Esophagus muscularis mucosa (tissue), 4 donors: ENCODE measurements at regions not wholly inside any gene's neighbourhood (a gene's known extent, or its start where the extent isn't known, plus 50 kb on each side); places are given as distances from the start of the nearest gene placed in this dataset.

ENCODE experiments used
- DNase-seq: peaks from one replicate; pipeline ENCODE4 v3.0.0-alpha.2; 2017; ENCODE audit errors: extremely low spot score
- H3K27ac ChIP-seq, 4 donors: fragments of 200-600 bp; sonication (generic); replicated peaks in 1 of 4; 1 replicate in 3 of 4; 2 replicates in 1 of 4; pipeline ENCODE4 v1.5.1; 2016 to 2019; ENCODE audit warnings: mild to moderate bottlenecking in 1 of 4
- H3K27me3 ChIP-seq, 4 donors: fragments of 200-600 bp; sonication (generic); one replicate each; pipeline versions ENCODE4 v1.5.1 to v1.6.0; 2016 to 2019
- H3K36me3 ChIP-seq, 4 donors: fragments of 200-600 bp; sonication (generic); one replicate each; pipeline ENCODE4 v1.5.1; 2016 to 2019
- H3K4me1 ChIP-seq, 4 donors: fragments of 200-600 bp; sonication (generic); one replicate each; pipeline ENCODE4 v1.5.1; 2016 to 2019
- H3K4me3 ChIP-seq, 4 donors: fragments of 200-600 bp; sonication (generic); 1 replicate in 2 of 4; 2 replicates in 2 of 4; pipeline ENCODE4 v1.5.1; 2016 to 2019; ENCODE audit warnings: mild to moderate bottlenecking in 4 of 4, moderate library complexity in 1 of 4
- H3K9me3 ChIP-seq, 4 donors: fragments of 200-600 bp; sonication (generic); 1 replicate in 3 of 4; 2 replicates in 1 of 4; pipeline ENCODE4 v1.5.1; 2016 to 2019
- CTCF ChIP-seq, 3 experiments: fragments of 200-600 bp in 2 of 3; fragments of 450-650 bp in 1 of 3; sonication (generic) in 2 of 3; IDR thresholded peaks; one replicate each; pipeline ENCODE4 v1.5.1; 2017 to 2019; ENCODE audit warnings: antibody characterized with exemption in 3 of 3, mild to moderate bottlenecking in 2 of 3, moderate library complexity in 1 of 3
- EP300 ChIP-seq: sonication (generic); formaldehyde crosslinking; IDR thresholded peaks from one replicate; pipeline ENCODE4 v1.6.1; 2017; ENCODE audit warnings: antibody characterized with exemption
- POLR2A ChIP-seq: fragments of 450-650 bp; IDR thresholded peaks from one replicate; pipeline ENCODE4 v1.6.1; 2017; ENCODE audit warnings: antibody characterized with exemption, moderate library complexity, mild to moderate bottlenecking, low read depth
- POLR2AphosphoS5 ChIP-seq, 2 donors: sonication (generic); formaldehyde crosslinking; IDR thresholded peaks; one replicate each; pipeline ENCODE4 v1.6.1; 2017; ENCODE audit warnings: antibody characterized with exemption in 2 of 2
- WGBS: methylation state at CpG from one replicate; pipeline ENCODE4 v1.1.5; 2018; 5-methylcytosine and 5-hydroxymethylcytosine counted together
- intact Hi-C: fragments of 100-400 bp; cut with DNase I; formaldehyde crosslinking; loops from one replicate; pipeline ENCODE4 v1.15.1; 2023

DNA sequence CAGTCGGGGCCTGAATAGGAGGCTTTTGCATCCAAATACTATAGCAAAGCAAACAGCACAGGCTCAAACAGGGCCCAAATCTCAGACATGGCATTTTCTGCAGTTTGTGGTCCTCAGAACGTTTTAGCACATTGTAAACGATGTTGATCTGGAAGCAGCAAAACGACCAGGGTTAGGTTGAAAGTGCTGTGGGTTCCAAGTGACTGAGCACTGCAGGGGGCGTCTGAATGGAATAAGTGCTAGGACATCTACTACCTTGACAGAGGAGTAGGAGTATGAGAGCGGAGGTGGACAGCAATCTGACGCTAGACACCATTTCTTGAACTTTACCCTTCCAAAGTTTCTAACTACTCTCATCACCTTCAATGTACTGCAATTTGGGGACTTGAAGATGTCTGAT is 214.9 kb downstream of the BARHL2 start:
- intact Hi-C loops, result no loop called here
- DNase-seq, result no peak
- Histone ChIP-seq H3K27me3 (no peaks in the 10 kb centered on the region), H3K4me3 (no peak overlapping the region), H3K9me3 (no peaks in the 10 kb centered on the region), H3K36me3 (no peaks in the 10 kb centered on the region), H3K27ac (no peak overlapping the region), H3K4me1 (no peaks in the 10 kb centered on the region)
- TF ChIP-seq CTCF (IDR thresholded peaks at IDR 0.05) (no peak), POLR2AphosphoS5 (IDR thresholded peaks at IDR 0.05) (no peak), POLR2A (no peak)
- WGBS, result 52% methylated on average over 7 of the region's 7 CpGs

- H3K9me3 ChIP-seq, result no peaks in the 10 kb centered on the region
- H3K36me3 ChIP-seq, result no peaks in the 10 kb centered on the region
- intact Hi-C loops, result no loop called here
- no peak overlapping the region for H3K27ac ChIP-seq
- 49% methylated on average over 3 of the region's 3 CpGs for WGBS
- H3K27me3 ChIP-seq, result no peaks in the 10 kb centered on the region
- H3K4me1 ChIP-seq, result no peaks in the 10 kb centered on the region
- H3K4me3 ChIP-seq, result no peak overlapping the region
- DNase-seq, result no peak
- TF ChIP-seq POLR2AphosphoS5 (IDR thresholded peaks at IDR 0.05), result no peak
- TF ChIP-seq CTCF (IDR thresholded peaks at IDR 0.05), result no peak
- TF ChIP-seq POLR2A, result no peak
- TF ChIP-seq EP300, result no peak
These were observed 215.8 kb downstream of the BARHL2 start for GRCh38 chr1:90501281-90501680.

DNA sequence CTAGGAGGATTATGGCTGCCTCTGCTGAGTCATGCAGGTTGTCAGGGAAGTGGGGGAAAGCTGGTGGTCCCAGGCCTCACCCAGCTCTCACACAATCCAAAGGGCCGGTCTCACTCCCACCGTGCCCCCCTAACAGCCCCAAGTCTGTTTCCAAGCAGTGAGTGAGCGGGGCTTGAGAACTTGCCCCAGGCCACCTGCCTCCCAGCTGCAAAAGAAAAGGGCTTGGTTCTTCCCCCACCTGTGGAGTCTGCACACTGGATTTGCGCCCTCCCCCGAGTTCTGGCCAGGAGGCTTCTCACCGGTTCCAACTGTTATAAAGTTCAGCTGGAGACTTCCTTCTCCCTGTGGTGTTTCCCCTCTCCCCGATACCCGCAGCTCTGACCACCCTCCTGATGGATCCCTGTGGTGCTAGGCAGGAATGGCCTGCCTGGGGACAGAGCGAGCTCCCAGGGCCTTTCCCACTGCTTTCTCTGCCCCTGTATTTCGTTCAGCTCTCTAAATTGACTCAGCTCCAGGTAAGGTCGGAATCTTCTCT is 222.3 kb downstream of the BARHL2 start:
- no peak for TF ChIP-seq CTCF (IDR thresholded peaks at IDR 0.05)
- TF ChIP-seq POLR2A, result no peak
- no peak for TF ChIP-seq EP300
- TF ChIP-seq POLR2AphosphoS5 (IDR thresholded peaks at IDR 0.05), result no peak
- Histone ChIP-seq H3K4me3 (no peak overlapping the region), H3K4me1 (no peaks in the 10 kb centered on the region), H3K36me3 (no peaks in the 10 kb centered on the region), H3K27me3 (peaks cover 0 to 5% (median 0%) of the 10 kb centered on the region in 4 donors), H3K27ac (no peak overlapping the region), H3K9me3 (no peaks in the 10 kb centered on the region)
- WGBS, result 76% methylated on average over 9 of the region's 11 CpGs
- no peak for DNase-seq
- intact Hi-C loops, result no loop called here

- DNase-seq, result no peak
- no peaks in the 10 kb centered on the region for H3K36me3 ChIP-seq
- H3K9me3 ChIP-seq, result no peaks in the 10 kb centered on the region
- no peak overlapping the region for H3K27ac ChIP-seq
- intact Hi-C loops, result no loop called here
- no peaks in the 10 kb centered on the region for H3K4me1 ChIP-seq
- H3K27me3 ChIP-seq, result no peaks in the 10 kb centered on the region
- TF ChIP-seq POLR2AphosphoS5 (IDR thresholded peaks at IDR 0.05) (no peak), CTCF (IDR thresholded peaks at IDR 0.05) (no peak), POLR2A (no peak), EP300 (no peak)
- 59% methylated on average over 5 of the region's 5 CpGs for WGBS
- no peak overlapping the region for H3K4me3 ChIP-seq
These were observed 228.7 kb downstream of the BARHL2 start for GRCh38 chr1:90488451-90488850.

DNA sequence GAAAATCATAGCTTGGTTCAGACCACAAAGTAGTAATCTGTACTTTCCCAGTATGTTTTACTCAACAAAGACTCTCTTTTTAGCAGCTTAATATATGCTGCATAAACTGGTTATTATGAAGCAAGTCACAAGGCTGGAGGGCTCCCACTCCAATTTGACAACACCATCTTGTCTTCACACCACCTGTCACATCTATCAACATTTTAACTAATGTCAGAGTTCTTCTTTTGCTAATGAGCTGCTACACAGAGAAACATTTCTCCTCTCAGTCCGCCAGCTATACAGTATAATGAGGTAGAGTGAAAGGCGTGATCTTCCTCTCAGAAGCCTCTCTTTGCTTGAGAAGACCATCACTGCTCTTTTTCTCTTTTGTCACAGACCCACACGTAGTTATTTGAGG is 230.1 kb downstream of the BARHL2 start:
- DNase-seq, result no peak
- H3K27ac ChIP-seq, result no peak overlapping the region
- TF ChIP-seq CTCF (IDR thresholded peaks at IDR 0.05) (no peak), EP300 (no peak), POLR2A (no peak), POLR2AphosphoS5 (IDR thresholded peaks at IDR 0.05) (no peak)
- H3K9me3 ChIP-seq, result no peaks in the 10 kb centered on the region
- no peaks in the 10 kb centered on the region for H3K36me3 ChIP-seq
- intact Hi-C loops, result no loop called here
- H3K4me1 ChIP-seq, result no peaks in the 10 kb centered on the region
- 80% methylated on average over 3 of the region's 3 CpGs for WGBS
- no peak overlapping the region for H3K4me3 ChIP-seq
- H3K27me3 ChIP-seq, result no peaks in the 10 kb centered on the region
